Mesenchymal stem cell (in vitro differentiated cells and primary cell): ENCODE measurements at regions not wholly inside any gene's neighbourhood (a gene's known extent, or its start where the extent isn't known, plus 50 kb on each side); places are given as distances from the start of the nearest gene placed in this dataset.

ENCODE experiments used
- DNase-seq: peaks from one replicate; pipeline ENCODE4 v3.0.0-alpha.2; 2013
- H2AFZ ChIP-seq: one replicate; pipeline ENCODE4 v1.6.1; 2013; ENCODE audit warnings: low read depth, mild to moderate bottlenecking, control low read depth, inconsistent platforms, low read length, moderate library complexity
- H2AK5ac ChIP-seq: 2 replicates; pipeline ENCODE4 v1.6.1; 2013; ENCODE audit warnings: low read length, moderate library complexity, mild to moderate bottlenecking, inconsistent platforms; ENCODE audit not compliant: severe bottlenecking
- H2BK120ac ChIP-seq: one replicate; pipeline ENCODE4 v1.6.1; 2013; ENCODE audit warnings: low read depth, mild to moderate bottlenecking, inconsistent platforms, low read length, moderate library complexity
- H2BK12ac ChIP-seq, 2 experiments: one replicate each; pipeline ENCODE4 v1.6.1; 2013; ENCODE audit warnings: inconsistent platforms in 2 of 2, low read length in 2 of 2, mild to moderate bottlenecking in 2 of 2, moderate library complexity in 2 of 2, control low read depth in 1 of 2
- H2BK15ac ChIP-seq: one replicate; pipeline ENCODE4 v1.6.1; 2013; ENCODE audit warnings: mild to moderate bottlenecking, low read depth, inconsistent platforms; ENCODE audit not compliant: poor library complexity, severe bottlenecking
- H2BK5ac ChIP-seq: 2 replicates; pipeline ENCODE4 v1.6.1; 2013; ENCODE audit warnings: low read depth, mild to moderate bottlenecking, low read length, control low read depth, inconsistent platforms; ENCODE audit not compliant: poor library complexity, severe bottlenecking
- H3K14ac ChIP-seq, 2 experiments: one replicate each; pipeline ENCODE4 v1.6.1; 2013; ENCODE audit warnings: inconsistent platforms in 2 of 2, low read length in 2 of 2, control low read depth in 1 of 2, mild to moderate bottlenecking in 1 of 2, moderate library complexity in 1 of 2
- H3K18ac ChIP-seq, 2 experiments: one replicate each; pipeline ENCODE4 v1.6.1; 2013; ENCODE audit warnings: inconsistent platforms in 2 of 2, low read length in 2 of 2, control low read depth in 1 of 2, low read depth in 1 of 2, mild to moderate bottlenecking in 1 of 2
- H3K23ac ChIP-seq, 2 experiments: one replicate each; pipeline ENCODE4 v1.6.1; 2013; ENCODE audit warnings: inconsistent platforms in 2 of 2, low read length in 2 of 2, mild to moderate bottlenecking in 2 of 2, moderate library complexity in 2 of 2, control low read depth in 1 of 2
- H3K27ac ChIP-seq: 2 replicates; pipeline ENCODE4 v1.5.1; 2013; ENCODE audit warnings: mild to moderate bottlenecking, moderate library complexity, low read length, control low read depth, inconsistent platforms; ENCODE audit not compliant: poor library complexity, severe bottlenecking
- H3K27me3 ChIP-seq, 2 experiments: 2 replicates each; pipeline versions ENCODE4 v1.6.1 to v1.7.0; 2013; ENCODE audit warnings: low read length in 2 of 2, mild to moderate bottlenecking in 2 of 2, moderate library complexity in 2 of 2, control low read depth in 1 of 2, inconsistent platforms in 1 of 2; ENCODE audit not compliant: control insufficient read depth in 1 of 2, insufficient read depth in 1 of 2
- H3K36me3 ChIP-seq, 2 experiments: 2 replicates each; pipeline versions ENCODE4 v1.6.1 to v1.7.0; 2013; ENCODE audit warnings: low read length in 2 of 2, control low read depth in 1 of 2, inconsistent platforms in 1 of 2, low read depth in 1 of 2, mild to moderate bottlenecking in 1 of 2; ENCODE audit not compliant: insufficient read depth in 2 of 2, control insufficient read depth in 1 of 2
- H3K4ac ChIP-seq, 2 experiments: one replicate each; pipeline ENCODE4 v1.6.1; 2013; ENCODE audit warnings: inconsistent platforms in 2 of 2, low read length in 2 of 2, mild to moderate bottlenecking in 2 of 2, moderate library complexity in 2 of 2, control low read depth in 1 of 2, low read depth in 1 of 2
- H3K4me1 ChIP-seq: 2 replicates; pipeline ENCODE4 v1.6.1; 2013; ENCODE audit warnings: low read depth, low read length, control low read depth; ENCODE audit not compliant: control insufficient read depth, insufficient read depth
- H3K4me2 ChIP-seq: 2 replicates; pipeline ENCODE4 v1.6.1; 2013; ENCODE audit warnings: low read length, mild to moderate bottlenecking, inconsistent platforms; ENCODE audit not compliant: poor library complexity, severe bottlenecking
- H3K4me3 ChIP-seq, 2 experiments: 2 replicates each; pipeline versions ENCODE4 v1.5.1 to v1.7.0; 2013; ENCODE audit warnings: low read length in 2 of 2, mild to moderate bottlenecking in 2 of 2, control low read depth in 1 of 2, low read depth in 1 of 2; ENCODE audit not compliant: insufficient read depth in 1 of 2
- H3K79me1 ChIP-seq: replicated peaks from 2 replicates; pipeline ENCODE4 v1.6.1; 2013; ENCODE audit warnings: mild to moderate bottlenecking, control low read depth, low read length, inconsistent platforms; ENCODE audit not compliant: poor library complexity, severe bottlenecking
- H3K9ac ChIP-seq: 2 replicates; pipeline ENCODE4 v1.7.0; 2013; ENCODE audit warnings: mild to moderate bottlenecking, low read length, moderate library complexity
- H3K9me3 ChIP-seq: 2 replicates; pipeline ENCODE4 v1.7.0; 2013; ENCODE audit warnings: mild to moderate bottlenecking, low read length; ENCODE audit not compliant: control insufficient read depth
- H4K8ac ChIP-seq: one replicate; pipeline ENCODE4 v1.6.1; 2013; ENCODE audit warnings: inconsistent platforms, mild to moderate bottlenecking, low read length, moderate library complexity
- H4K91ac ChIP-seq: one replicate; pipeline ENCODE4 v1.6.1; 2013; ENCODE audit warnings: mild to moderate bottlenecking, low read length, inconsistent platforms
- WGBS: methylation state at CpG from one replicate; pipeline ENCODE4 v1.1.7; 2013; ENCODE audit warnings: mixed read lengths; 5-methylcytosine and 5-hydroxymethylcytosine counted together

- no peak overlapping the region for H3K18ac ChIP-seq
- H3K4me1 ChIP-seq: no peaks in the 10 kb centered on the region
- peaks cover 7 to 22% of the 10 kb centered on the region in 2 experiments for H3K27me3 ChIP-seq
- H4K8ac ChIP-seq: no peak overlapping the region
- H3K4me3 ChIP-seq: peak overlapping the region in 1 of 2 experiments; percentile 50
- H3K27ac ChIP-seq: no peak overlapping the region
- no peaks in the 10 kb centered on the region for H3K79me1 ChIP-seq
- H2BK12ac ChIP-seq: no peak overlapping the region
- H2AK5ac ChIP-seq: no peak overlapping the region
- no peak overlapping the region for H2BK5ac ChIP-seq
- WGBS: 45% methylated on average over 9 of the region's 11 CpGs
- peak overlapping the region; percentile 13 for H3K9ac ChIP-seq
- no peak overlapping the region for H2BK15ac ChIP-seq
- no peak overlapping the region for H2BK120ac ChIP-seq
- DNase-seq: peak; percentile 60
- no peaks in the 10 kb centered on the region for H3K9me3 ChIP-seq
- no peak overlapping the region for H3K23ac ChIP-seq
- no peak overlapping the region for H3K4ac ChIP-seq
- H4K91ac ChIP-seq: no peak overlapping the region
- H3K4me2 ChIP-seq: no peak overlapping the region
- no peak overlapping the region for H3K14ac ChIP-seq
- H2AFZ ChIP-seq: no peak overlapping the region
- no peaks in the 10 kb centered on the region for H3K36me3 ChIP-seq
Measured at GRCh38 chr11:36744375-36745168, 146.5 kb upstream of the RAG2 start.

- H3K4ac ChIP-seq: no peak overlapping the region
- no peaks in the 10 kb centered on the region for H3K36me3 ChIP-seq
- H2BK5ac ChIP-seq: no peak overlapping the region
- H3K18ac ChIP-seq: no peak overlapping the region
- no peak overlapping the region for H2AK5ac ChIP-seq
- no peak overlapping the region for H4K91ac ChIP-seq
- H3K4me3 ChIP-seq: no peak overlapping the region
- 100% methylated on average over 1 of the region's 2 CpGs for WGBS
- DNase-seq: no peak
- H3K4me1 ChIP-seq: no peaks in the 10 kb centered on the region
- peaks cover 15 to 16% of the 10 kb centered on the region in 2 experiments for H3K27me3 ChIP-seq
- H3K14ac ChIP-seq: no peak overlapping the region
- no peak overlapping the region for H3K23ac ChIP-seq
- H2BK15ac ChIP-seq: no peak overlapping the region
- H3K4me2 ChIP-seq: no peak overlapping the region
- no peaks in the 10 kb centered on the region for H3K79me1 ChIP-seq
- no peak overlapping the region for H3K27ac ChIP-seq
- no peak overlapping the region for H3K9ac ChIP-seq
- no peak overlapping the region for H2AFZ ChIP-seq
- H2BK12ac ChIP-seq: no peak overlapping the region
- H3K9me3 ChIP-seq: no peaks in the 10 kb centered on the region
- no peak overlapping the region for H2BK120ac ChIP-seq
- no peak overlapping the region for H4K8ac ChIP-seq
Measured at GRCh38 chr11:36743039-36743438, 145.0 kb upstream of the RAG2 start.

DNA sequence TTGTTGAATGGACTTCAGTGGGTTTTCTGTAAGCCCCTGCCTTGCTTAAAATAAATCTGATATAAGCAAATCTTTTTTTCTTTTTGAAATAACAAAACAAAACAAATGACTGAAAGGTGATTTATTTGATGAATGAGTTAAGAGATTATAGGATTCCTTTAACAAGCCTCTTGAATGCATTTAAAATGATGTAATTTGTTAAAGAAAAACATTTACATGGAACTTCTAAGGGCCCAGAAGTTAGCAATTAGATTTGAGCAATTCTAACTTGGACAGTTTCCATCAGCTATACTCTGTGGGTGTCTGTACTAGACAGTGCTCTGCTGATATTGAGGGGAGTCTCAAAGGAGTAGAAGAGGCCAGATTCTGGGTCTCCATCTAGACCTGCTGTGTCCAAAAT is 143.5 kb upstream of the RAG2 start:
- Histone ChIP-seq H3K14ac (no peak overlapping the region), H2BK15ac (no peak overlapping the region), H3K27me3 (peaks cover 11 to 28% of the 10 kb centered on the region in 2 experiments), H3K27ac (no peak overlapping the region), H3K36me3 (no peaks in the 10 kb centered on the region), H4K91ac (no peak overlapping the region), H3K9ac (no peak overlapping the region), H2BK5ac (no peak overlapping the region), H2BK120ac (no peak overlapping the region), H3K4me3 (no peak overlapping the region), H3K4me2 (no peak overlapping the region), H3K18ac (no peak overlapping the region), H3K79me1 (no peaks in the 10 kb centered on the region), H3K4me1 (no peaks in the 10 kb centered on the region), H4K8ac (no peak overlapping the region), H2AFZ (no peak overlapping the region), H2BK12ac (no peak overlapping the region), H3K9me3 (no peaks in the 10 kb centered on the region), H3K23ac (no peak overlapping the region), H2AK5ac (no peak overlapping the region), H3K4ac (no peak overlapping the region)
- DNase-seq: no peak

DNA sequence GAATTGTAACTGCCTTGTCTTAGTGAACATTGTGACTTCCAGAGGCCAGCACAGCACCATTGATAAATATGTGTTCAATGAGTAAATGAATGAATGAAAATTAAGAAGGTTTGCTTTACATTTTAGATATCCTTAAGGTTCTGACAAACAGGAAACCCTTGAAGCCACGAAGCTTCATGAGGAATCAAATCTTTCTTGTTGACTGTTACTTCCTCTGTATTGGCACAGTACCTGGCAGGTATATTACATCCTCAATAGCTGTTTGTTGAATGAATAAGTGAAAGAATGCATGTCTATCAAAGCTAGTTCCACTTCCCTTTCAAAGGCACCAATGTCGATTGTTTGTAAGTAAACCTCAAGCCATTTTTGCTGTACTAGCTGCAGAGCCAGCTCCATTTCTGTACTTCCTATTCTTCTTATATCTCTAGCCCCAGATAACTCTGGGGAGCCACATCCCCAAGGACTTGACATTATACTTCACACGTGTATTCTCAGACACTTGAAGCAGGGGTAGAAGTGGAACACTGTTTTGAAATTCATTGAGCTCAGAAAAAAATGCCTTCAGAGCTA is 140.3 kb upstream of the RAG2 start:
- DNase-seq: no peak
- H2BK5ac ChIP-seq: no peak overlapping the region
- 73% methylated on average over 3 of the region's 3 CpGs for WGBS
- no peak overlapping the region for H2BK120ac ChIP-seq
- H3K9ac ChIP-seq: no peak overlapping the region
- no peaks in the 10 kb centered on the region for H3K4me1 ChIP-seq
- H3K4me3 ChIP-seq: no peak overlapping the region
- no peak overlapping the region for H3K27ac ChIP-seq
- H3K23ac ChIP-seq: no peak overlapping the region
- H2BK12ac ChIP-seq: no peak overlapping the region
- no peaks in the 10 kb centered on the region for H3K79me1 ChIP-seq
- no peaks in the 10 kb centered on the region for H3K9me3 ChIP-seq
- H2AK5ac ChIP-seq: no peak overlapping the region
- no peak overlapping the region for H3K14ac ChIP-seq
- H3K36me3 ChIP-seq: no peaks in the 10 kb centered on the region
- no peak overlapping the region for H4K91ac ChIP-seq
- no peak overlapping the region for H3K4ac ChIP-seq
- no peak overlapping the region for H4K8ac ChIP-seq
- no peak overlapping the region for H2BK15ac ChIP-seq
- no peak overlapping the region for H3K4me2 ChIP-seq
- H3K18ac ChIP-seq: no peak overlapping the region
- H3K27me3 ChIP-seq: peaks cover 5 to 38% of the 10 kb centered on the region in 2 experiments
- H2AFZ ChIP-seq: no peak overlapping the region
